DND-41 (cell line): ENCODE measurements at regions not wholly inside any gene's neighbourhood (a gene's known extent, or its start where the extent isn't known, plus 50 kb on each side); places are given as distances from the start of the nearest gene placed in this dataset.

Experiments
- CTCF ChIP-seq: IDR thresholded peaks from 2 replicates; pipeline ENCODE4 v1.5.1; 2012; ENCODE audit warnings: borderline replicate concordance, low read length, moderate library complexity, mild to moderate bottlenecking; ENCODE audit not compliant: poor library complexity, severe bottlenecking; ENCODE audit errors: extremely low read depth
- EZH2 ChIP-seq: IDR thresholded peaks from 3 replicates; pipeline ENCODE4 v1.6.1; 2012; ENCODE audit warnings: borderline replicate concordance, low read depth, mild to moderate bottlenecking, moderate library complexity, low read length, inconsistent platforms; ENCODE audit not compliant: severe bottlenecking

- TF ChIP-seq CTCF (no peak), EZH2 (no peak)
Measured at GRCh38 chr16:73915935-73916334, 380.7 kb upstream of the PSMD7 start.
